Testis (tissue), 2 donors: ENCODE measurements at regions not wholly inside any gene's neighbourhood (a gene's known extent, or its start where the extent isn't known, plus 50 kb on each side); places are given as distances from the start of the nearest gene placed in this dataset.

Source experiments
- CTCF ChIP-seq, 3 experiments: fragments of 450-650 bp in 2 of 3; fragments of 200-600 bp in 1 of 3; sonication (generic) in 1 of 3; IDR thresholded peaks; one replicate each; pipeline ENCODE4 v1.5.1; 2016 to 2019; ENCODE audit warnings: antibody characterized with exemption in 3 of 3, mild to moderate bottlenecking in 2 of 3, moderate library complexity in 1 of 3
- POLR2A ChIP-seq: fragments of 450-650 bp; IDR thresholded peaks from one replicate; pipeline ENCODE4 v1.6.1; 2017; ENCODE audit warnings: antibody characterized with exemption, mild to moderate bottlenecking, moderate library complexity

GRCh38 chr2:94958245-94958644 lies 67.3 kb upstream of the MAL start:
- no peak for TF ChIP-seq CTCF (IDR thresholded peaks at IDR 0.05)
- no peak for TF ChIP-seq POLR2A
